GM13977 (cell line): ENCODE measurements at regions not wholly inside any gene's neighbourhood (a gene's known extent, or its start where the extent isn't known, plus 50 kb on each side); places are given as distances from the start of the nearest gene placed in this dataset.

Source experiments
- DNase-seq: peaks from one replicate; pipeline ENCODE4 v3.0.0; 2012; ENCODE audit warnings: low spot score
- CTCF ChIP-seq: IDR thresholded peaks from 2 replicates; pipeline ENCODE4 v1.5.1; 2012; ENCODE audit warnings: mild to moderate bottlenecking, control low read depth; ENCODE audit not compliant: insufficient read depth; ENCODE audit errors: extremely low read depth, missing control alignments
- in situ Hi-C: fragments of 300-500 bp; cut with MboI; formaldehyde crosslinking; loops from one replicate; pipeline ENCODE4 v1.12.0; 2022; ENCODE audit warnings: low sequenced_read_pairs, low pct_unique_long_range_greater_than_20kb, mixed read lengths, inconsistent platforms; ENCODE audit not compliant: unreplicated experiment

- no peak for DNase-seq
- no peak for TF ChIP-seq CTCF
- in situ Hi-C loops, result no loop called here
These were observed 99.2 kb upstream of the RAPGEF2 start for GRCh38 chr4:159003420-159004253.

- in situ Hi-C loops, result no loop called here
- TF ChIP-seq CTCF, result no peak
- no peak for DNase-seq
These were observed 96.7 kb upstream of the RAPGEF2 start for GRCh38 chr4:159006202-159006601.

GRCh38 chr4:159008671-159009070, 94.2 kb upstream of the RAPGEF2 start:
- in situ Hi-C loops, result no loop called here
- DNase-seq, result no peak
- TF ChIP-seq CTCF, result no peak

GRCh38 chr4:159009521-159009920, 93.4 kb upstream of the RAPGEF2 start:
- in situ Hi-C loops, result no loop called here
- TF ChIP-seq CTCF, result no peak
- no peak for DNase-seq

- no peak for DNase-seq
- TF ChIP-seq CTCF, result no peak
- in situ Hi-C loops, result no loop called here
These were observed 92.8 kb upstream of the RAPGEF2 start for GRCh38 chr4:159010100-159010499.

GRCh38 chr4:159010563-159011260, 92.2 kb upstream of the RAPGEF2 start:
- DNase-seq, result no peak
- TF ChIP-seq CTCF, result no peak
- in situ Hi-C loops, result no loop called here
